Nephron (organoid): ENCODE measurements at regions not wholly inside any gene's neighbourhood (a gene's known extent, or its start where the extent isn't known, plus 50 kb on each side); places are given as distances from the start of the nearest gene placed in this dataset.
A peak's percentile ranks its signal among the peaks of the same experiment; 100 is the strongest.
"Not testable (repeated sequence)": the region's sequence is repeated elsewhere in the genome, so short reads cannot be mapped to it uniquely, and the experiment has no call there.

Source experiments
- H3K27ac Mint-ChIP-seq, 3 experiments: 2 replicates each; pipeline ENCODE4 v1.8.0; 2020; ENCODE audit warnings: mixed read lengths in 3 of 3, mild to moderate bottlenecking in 2 of 3, moderate library complexity in 1 of 3
- H3K27me3 Mint-ChIP-seq: 2 replicates; pipeline ENCODE4 v1.8.0; 2021; ENCODE audit warnings: low read depth, mild to moderate bottlenecking, moderate library complexity, mixed read lengths
- H3K36me3 Mint-ChIP-seq: 2 replicates; pipeline ENCODE4 v1.8.0; 2020; ENCODE audit warnings: low read depth, mixed read lengths
- H3K4me1 Mint-ChIP-seq: 2 replicates; pipeline ENCODE4 v1.8.0; 2020; ENCODE audit warnings: mixed read lengths
- H3K4me3 Mint-ChIP-seq, 3 experiments: 2 replicates each; pipeline ENCODE4 v1.8.0; 2020; ENCODE audit warnings: mild to moderate bottlenecking in 3 of 3, mixed read lengths in 3 of 3, moderate library complexity in 2 of 3
- H3K9me3 Mint-ChIP-seq: 2 replicates; pipeline ENCODE4 v1.8.0; 2020; ENCODE audit warnings: mixed read lengths
- CTCF ChIP-seq, 3 experiments: fragments of 200-600 bp; sonication (generic); IDR thresholded peaks; one replicate each; pipeline ENCODE4 v1.5.0; 2021; ENCODE audit warnings: antibody characterized with exemption in 3 of 3; ENCODE audit not compliant: unreplicated experiment in 3 of 3

GRCh38 chr20:1845163-1845523 lies 50.1 kb upstream of the SIRPA start:
- Mint-ChIP-seq H3K27ac (no peak overlapping the region), H3K9me3 (peaks cover 15% of the 10 kb centered on the region), H3K36me3 (no peaks in the 10 kb centered on the region), H3K4me3 (no peak overlapping the region), H3K27me3 (peaks cover 9% of the 10 kb centered on the region), H3K4me1 (peaks cover under 1% of the 10 kb centered on the region)
- TF ChIP-seq CTCF (IDR thresholded peaks at IDR 0.05; ENCODE audit: unreplicated experiment in 3 of 3): no peak

DNA sequence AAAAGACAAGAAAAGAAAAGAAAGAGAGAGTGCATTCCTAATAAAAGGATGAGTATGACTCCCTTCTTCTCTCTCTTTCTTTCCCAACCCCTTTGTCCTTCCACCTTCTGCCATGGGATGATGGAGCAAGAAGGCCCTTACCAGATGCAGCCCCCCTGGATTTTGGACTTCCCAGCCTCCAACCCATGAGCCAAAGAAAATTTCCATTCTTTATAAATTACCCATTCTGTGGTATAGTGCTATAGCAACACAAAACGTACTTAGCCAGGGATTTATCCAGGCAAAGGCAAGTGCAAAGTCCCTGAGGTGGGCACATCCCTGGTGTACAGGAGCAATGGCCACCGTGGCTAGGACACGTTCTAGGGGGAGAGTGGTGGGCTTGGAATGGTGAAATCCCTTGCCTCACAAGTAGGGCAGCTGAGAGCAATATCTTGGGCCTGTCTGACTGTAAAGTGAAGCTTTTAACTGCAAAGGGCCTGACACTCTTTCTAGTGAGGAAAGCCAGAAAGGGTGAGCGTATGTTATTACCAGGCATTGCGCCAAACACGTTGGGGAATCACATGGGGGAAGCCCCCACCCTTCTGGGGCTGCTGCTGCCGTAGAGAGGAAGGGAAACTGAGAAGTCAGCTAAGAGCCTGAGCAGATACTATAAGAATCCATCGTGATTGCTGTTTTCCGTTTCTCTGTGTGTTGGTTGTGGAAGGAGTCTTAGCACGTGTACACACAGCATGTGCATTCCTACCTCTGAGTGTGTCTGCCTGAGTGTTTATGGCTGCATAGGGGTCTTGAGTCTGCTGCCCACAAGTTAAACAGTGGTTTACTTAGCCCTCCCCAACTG lies 50.7 kb upstream of the SIRPA start:
- H3K4me3 Mint-ChIP-seq: no peak overlapping the region
- H3K9me3 Mint-ChIP-seq: peaks cover 15% of the 10 kb centered on the region
- peaks cover 9% of the 10 kb centered on the region for H3K27me3 Mint-ChIP-seq
- no peaks in the 10 kb centered on the region for H3K36me3 Mint-ChIP-seq
- no peaks in the 10 kb centered on the region for H3K4me1 Mint-ChIP-seq
- H3K27ac Mint-ChIP-seq: no peak overlapping the region
- TF ChIP-seq CTCF (IDR thresholded peaks at IDR 0.05; ENCODE audit: unreplicated experiment in 3 of 3): no peak

- no peak overlapping the region for H3K27ac Mint-ChIP-seq
- no peaks in the 10 kb centered on the region for H3K36me3 Mint-ChIP-seq
- peaks cover 8% of the 10 kb centered on the region for H3K4me1 Mint-ChIP-seq
Observed at GRCh38 chr20:1842281-1842680, 52.9 kb upstream of the SIRPA start.

DNA sequence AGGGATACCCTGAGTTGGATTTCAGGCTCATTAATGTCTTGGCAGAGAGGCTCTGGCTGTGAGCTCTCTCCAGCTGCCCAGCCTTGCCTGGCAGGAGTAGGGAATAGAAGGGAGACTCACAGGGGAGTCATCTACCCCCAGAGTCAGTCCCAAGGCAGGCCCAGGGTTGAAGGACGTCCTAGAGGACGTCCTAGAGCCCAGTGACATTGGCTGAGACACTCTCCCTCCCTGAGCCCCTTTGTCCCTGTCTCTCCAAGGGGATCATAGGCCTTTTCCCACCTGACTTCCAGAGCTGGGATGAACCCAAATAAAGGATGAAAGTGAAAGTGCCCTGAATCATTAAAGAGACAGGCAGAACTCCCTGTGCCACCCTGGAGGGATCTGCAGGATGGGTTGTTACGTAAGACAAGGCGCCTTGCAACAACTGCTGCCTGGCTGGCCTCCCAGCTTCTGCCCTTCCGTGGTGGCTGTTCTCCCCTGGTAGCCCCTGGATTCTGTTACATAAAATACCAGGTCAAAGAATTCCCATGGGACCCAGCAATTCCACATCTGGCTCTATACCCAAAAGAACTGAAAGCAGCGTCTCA lies 53.6 kb upstream of the SIRPA start:
- H3K27ac Mint-ChIP-seq: no peak overlapping the region
- peaks cover 9% of the 10 kb centered on the region for H3K27me3 Mint-ChIP-seq
- no peaks in the 10 kb centered on the region for H3K36me3 Mint-ChIP-seq
- H3K4me1 Mint-ChIP-seq: peaks cover 8% of the 10 kb centered on the region
- TF ChIP-seq CTCF (IDR thresholded peaks at IDR 0.05; ENCODE audit: unreplicated experiment in 3 of 3): no peak
- H3K4me3 Mint-ChIP-seq: no peak overlapping the region
- H3K9me3 Mint-ChIP-seq: peaks cover 5% of the 10 kb centered on the region

More at GRCh38 chr20:1842281-1842680, 52.9 kb upstream of the SIRPA start:
- H3K27me3 Mint-ChIP-seq: peaks cover 9% of the 10 kb centered on the region
- TF ChIP-seq CTCF (IDR thresholded peaks at IDR 0.05; ENCODE audit: unreplicated experiment in 3 of 3): no peak
- peaks cover 9% of the 10 kb centered on the region for H3K9me3 Mint-ChIP-seq
- no peak overlapping the region for H3K4me3 Mint-ChIP-seq

- H3K9me3 Mint-ChIP-seq: peaks cover 2% of the 10 kb centered on the region
- H3K4me3 Mint-ChIP-seq: no peak overlapping the region
- H3K4me1 Mint-ChIP-seq: peaks cover 8% of the 10 kb centered on the region
- no peak for TF ChIP-seq CTCF (IDR thresholded peaks at IDR 0.05; ENCODE audit: unreplicated experiment in 3 of 3)
- H3K36me3 Mint-ChIP-seq: no peaks in the 10 kb centered on the region
- H3K27ac Mint-ChIP-seq: no peak overlapping the region
- peaks cover 9% of the 10 kb centered on the region for H3K27me3 Mint-ChIP-seq
Observed at GRCh38 chr20:1840817-1841553, 54.2 kb upstream of the SIRPA start.

GRCh38 chr20:1839376-1840317 lies 55.6 kb upstream of the SIRPA start:
- Mint-ChIP-seq H3K27me3 (peaks cover 14% of the 10 kb centered on the region), H3K27ac (peak overlapping the region in 1 of 3 experiments; percentile 14), H3K4me1 (peaks cover 16% of the 10 kb centered on the region)
- not testable (repeated sequence) for H3K4me3 Mint-ChIP-seq, H3K9me3 Mint-ChIP-seq, H3K36me3 Mint-ChIP-seq
